NCI-H146 treated with DMSO at 0.1 percent for 48 hours (cell line): ENCODE measurements at regions not wholly inside any gene's neighbourhood (a gene's known extent, or its start where the extent isn't known, plus 50 kb on each side); places are given as distances from the start of the nearest gene placed in this dataset.
"Not testable (repeated sequence)": the region's sequence is repeated elsewhere in the genome, so short reads cannot be mapped to it uniquely, and the experiment has no call there.

ENCODE experiments used
- DNase-seq: peaks from one replicate; lab custom pipeline; 2025; ENCODE audit not compliant: unreplicated experiment; lab: John Stamatoyannopoulos, UW

GRCh38 chr13:59437544-59438301, 726.0 kb downstream of the DIAPH3 start:
- DNase-seq: peak; percentile 55

- no peak for DNase-seq
Observed at GRCh38 chr13:59439776-59440428, 723.8 kb downstream of the DIAPH3 start.

GRCh38 chr13:59441068-59441467, 722.7 kb downstream of the DIAPH3 start:
- DNase-seq: not testable (repeated sequence)

GRCh38 chr13:59441596-59442280, 722.0 kb downstream of the DIAPH3 start:
- DNase-seq: no peak

GRCh38 chr13:59442461-59442860, 721.3 kb downstream of the DIAPH3 start:
- no peak for DNase-seq

- no peak for DNase-seq
Observed at GRCh38 chr13:59442944-59443486, 720.7 kb downstream of the DIAPH3 start.

GRCh38 chr13:59444210-59444857, 719.4 kb downstream of the DIAPH3 start:
- peak; percentile 69 for DNase-seq

GRCh38 chr13:59445812-59446211, 717.9 kb downstream of the DIAPH3 start:
- DNase-seq: no peak

GRCh38 chr13:59446391-59446790, 717.3 kb downstream of the DIAPH3 start:
- no peak for DNase-seq

- DNase-seq: no peak
Observed at GRCh38 chr13:59447031-59447430, 716.7 kb downstream of the DIAPH3 start.

GRCh38 chr13:59447846-59448620, 715.7 kb downstream of the DIAPH3 start:
- DNase-seq: no peak

GRCh38 chr13:59449750-59450149, 714.0 kb downstream of the DIAPH3 start:
- DNase-seq: no peak

- DNase-seq: peak; percentile 23
Observed at GRCh38 chr13:59450229-59450628, 713.5 kb downstream of the DIAPH3 start.

- DNase-seq: no peak
Observed at GRCh38 chr13:59451236-59451635, 712.5 kb downstream of the DIAPH3 start.

GRCh38 chr13:59452189-59452890, 711.4 kb downstream of the DIAPH3 start:
- peak; percentile 95 for DNase-seq

- peak; percentile 67 for DNase-seq
Observed at GRCh38 chr13:59458908-59459579, 704.7 kb downstream of the DIAPH3 start.

GRCh38 chr13:59459972-59460371, 703.8 kb downstream of the DIAPH3 start:
- DNase-seq: no peak

- DNase-seq: no peak
Observed at GRCh38 chr13:59461411-59461810, 702.3 kb downstream of the DIAPH3 start.

GRCh38 chr13:59463023-59463422, 700.7 kb downstream of the DIAPH3 start:
- no peak for DNase-seq
